Prostate gland (tissue), 2 donors: ENCODE measurements at regions not wholly inside any gene's neighbourhood (a gene's known extent, or its start where the extent isn't known, plus 50 kb on each side); places are given as distances from the start of the nearest gene placed in this dataset.

Experiments used
- CTCF ChIP-seq, 4 experiments: fragments of 200-600 bp in 2 of 4; fragments of 450-650 bp in 2 of 4; sonication (generic) in 2 of 4; IDR thresholded peaks; 1 replicate in 3 of 4; 2 replicates in 1 of 4; pipeline ENCODE4 v1.5.1; 2016 to 2019; ENCODE audit warnings: antibody characterized with exemption in 4 of 4, mild to moderate bottlenecking in 2 of 4, moderate library complexity in 2 of 4
- POLR2A ChIP-seq: fragments of 450-650 bp; IDR thresholded peaks from one replicate; pipeline ENCODE4 v1.6.1; 2016; ENCODE audit warnings: antibody characterized with exemption, mild to moderate bottlenecking
- POLR2AphosphoS5 ChIP-seq: sonication (generic); formaldehyde crosslinking; IDR thresholded peaks from one replicate; pipeline ENCODE4 v1.6.1; 2017; ENCODE audit warnings: antibody characterized with exemption

GRCh38 chr18:66993492-66993891, 389.6 kb upstream of the CDH19 start:
- TF ChIP-seq CTCF (IDR thresholded peaks at IDR 0.05) (no peak), POLR2A (no peak), POLR2AphosphoS5 (no peak)
